IMR-90 (cell line): ENCODE measurements at regions not wholly inside any gene's neighbourhood (a gene's known extent, or its start where the extent isn't known, plus 50 kb on each side); places are given as distances from the start of the nearest gene placed in this dataset.

Source experiments
- ATAC-seq: fragments of 200-7000 bp; cut with Tn5 transposase; 2 replicates; pipeline ENCODE4 v1.9.1; 2020; ENCODE audit warnings: low read depth, mild to moderate bottlenecking, moderate library complexity
- BruUV-seq: library from RNA; stranded (reverse); fragments of 400-500 nt; replicated peaks from 2 replicates; lab custom pipeline; 2021; lab: Mats Ljungman, UMichigan
- CTCF ChIA-PET: fragments of 300-600 bp; formaldehyde crosslinking; extraction: SDS; loops from one replicate; lab custom pipeline; 2021; ENCODE audit warnings: antibody characterized with exemption; lab: Yijun Ruan, JAX
- POLR2A ChIA-PET: fragments of 300-600 bp; sonication (Branson Sonifier 250); formaldehyde crosslinking; loops from one replicate; lab custom pipeline; 2022; ENCODE audit warnings: antibody characterized with exemption; ENCODE audit not compliant: unreplicated experiment; lab: Charles Lee
- DNase-seq: peaks from one replicate; pipeline ENCODE4 v3.0.0; 2013
- H2AFZ ChIP-seq: replicated peaks from 2 replicates; pipeline ENCODE3; 2013; ENCODE audit warnings: low read length, mild to moderate bottlenecking; ENCODE audit not compliant: poor library complexity
- H2AK5ac ChIP-seq: 2 replicates; pipeline ENCODE4 v1.6.1; 2013; ENCODE audit warnings: low read depth, low read length, inconsistent platforms
- H2AK9ac ChIP-seq: replicated peaks from 2 replicates; pipeline ENCODE3; 2013; ENCODE audit warnings: mild to moderate bottlenecking, low read depth, low read length, moderate library complexity; ENCODE audit not compliant: poor library complexity
- H2BK120ac ChIP-seq: 2 replicates; pipeline ENCODE4 v1.6.1; 2013; ENCODE audit warnings: low read depth, low read length, inconsistent platforms
- H2BK15ac ChIP-seq: 3 replicates; pipeline ENCODE4 v1.6.1; 2013; ENCODE audit warnings: low read depth, low read length, inconsistent platforms
- H2BK20ac ChIP-seq: 2 replicates; pipeline ENCODE4 v1.6.1; 2013; ENCODE audit warnings: low read depth, mild to moderate bottlenecking, inconsistent platforms, low read length, moderate library complexity
- H2BK5ac ChIP-seq: 2 replicates; pipeline ENCODE4 v1.6.1; 2013; ENCODE audit warnings: mild to moderate bottlenecking, low read depth, low read length, inconsistent platforms; ENCODE audit not compliant: poor library complexity, severe bottlenecking
- H3K14ac ChIP-seq: replicated peaks from 2 replicates; pipeline ENCODE4 v1.6.1; 2013; ENCODE audit warnings: low read depth, low read length, inconsistent platforms
- H3K18ac ChIP-seq: 2 replicates; pipeline ENCODE4 v1.6.1; 2013; ENCODE audit warnings: low read depth, low read length, control low read depth
- H3K23ac ChIP-seq: 2 replicates; pipeline ENCODE4 v1.6.1; 2013; ENCODE audit warnings: low read depth, low read length, inconsistent platforms
- H3K27ac ChIP-seq: 2 replicates; pipeline ENCODE4 v1.5.1; 2013; ENCODE audit warnings: mild to moderate bottlenecking, control low read depth, low read length; ENCODE audit not compliant: insufficient read depth
- H3K27me3 ChIP-seq: 2 replicates; pipeline ENCODE4 v1.6.1; 2013; ENCODE audit warnings: low read length; ENCODE audit not compliant: control insufficient read depth, insufficient read depth
- H3K36me3 ChIP-seq: 2 replicates; pipeline ENCODE4 v1.6.1; 2013; ENCODE audit warnings: low read length, mixed read lengths; ENCODE audit not compliant: control insufficient read depth, insufficient read depth
- H3K4ac ChIP-seq: 2 replicates; pipeline ENCODE4 v1.6.1; 2013; ENCODE audit warnings: low read depth, low read length, inconsistent platforms
- H3K4me1 ChIP-seq: 2 replicates; pipeline ENCODE4 v1.6.1; 2013; ENCODE audit warnings: low read length, mixed read lengths; ENCODE audit not compliant: control insufficient read depth, insufficient read depth
- H3K4me2 ChIP-seq: 2 replicates; pipeline ENCODE4 v1.6.1; 2013; ENCODE audit warnings: low read depth, mild to moderate bottlenecking, control low read depth, low read length, moderate library complexity
- H3K4me3 ChIP-seq: 2 replicates; pipeline ENCODE4 v1.5.1; 2013; ENCODE audit warnings: low read depth, mild to moderate bottlenecking, control low read depth, low read length, moderate library complexity; ENCODE audit not compliant: insufficient read depth
- H3K56ac ChIP-seq: 2 replicates; pipeline ENCODE4 v1.6.1; 2013; ENCODE audit warnings: low read length, inconsistent platforms; ENCODE audit not compliant: insufficient read depth; ENCODE audit errors: extremely low read depth
- H3K79me1 ChIP-seq, 2 experiments: 2 replicates each; pipeline ENCODE4 v1.6.1; 2013; ENCODE audit warnings: low read length in 2 of 2, inconsistent platforms in 1 of 2, low read depth in 1 of 2
- H3K9ac ChIP-seq: 2 replicates; pipeline ENCODE4 v1.6.1; 2013; ENCODE audit warnings: low read depth, low read length, control low read depth
- H3K9me1 ChIP-seq: 2 replicates; pipeline ENCODE4 v1.6.1; 2013; ENCODE audit warnings: low read length, inconsistent platforms; ENCODE audit not compliant: insufficient read depth
- H3K9me3 ChIP-seq: 2 replicates; pipeline ENCODE4 v1.6.1; 2013; ENCODE audit warnings: low read length; ENCODE audit not compliant: control insufficient read depth, insufficient read depth
- H4K20me1 ChIP-seq: 2 replicates; pipeline ENCODE4 v1.6.1; 2013; ENCODE audit warnings: low read length, inconsistent platforms; ENCODE audit not compliant: insufficient read depth
- H4K5ac ChIP-seq: 2 replicates; pipeline ENCODE4 v1.6.1; 2013; ENCODE audit warnings: mild to moderate bottlenecking, low read depth, low read length, control low read depth
- H4K8ac ChIP-seq, 2 experiments: 2 replicates each; pipeline ENCODE4 v1.6.1; 2013; ENCODE audit warnings: low read depth in 2 of 2, low read length in 2 of 2, control low read depth in 1 of 2, inconsistent platforms in 1 of 2
- H4K91ac ChIP-seq: 2 replicates; pipeline ENCODE4 v1.6.1; 2013; ENCODE audit warnings: low read depth, low read length, inconsistent platforms; ENCODE audit not compliant: insufficient read depth
- BHLHE40 ChIP-seq: fragments of 150-350 bp; IDR thresholded peaks from 2 replicates; pipeline ENCODE4 v1.6.1; 2016; ENCODE audit warnings: mild to moderate bottlenecking, low read depth, low read length
- CEBPB ChIP-seq: IDR thresholded peaks from 2 replicates; pipeline ENCODE4 v1.6.1; 2012; ENCODE audit warnings: low read depth, low read length, improper control_type of control experiment
- CHD1 ChIP-seq: IDR thresholded peaks from 2 replicates; pipeline ENCODE4 v1.6.1; 2012; ENCODE audit warnings: low read depth, low read length, improper control_type of control experiment
- CTCF ChIP-seq: conservative IDR thresholded peaks from 2 replicates; pipeline ENCODE4 v1.5.1; 2012; ENCODE audit warnings: mild to moderate bottlenecking, low read depth, low read length, improper control_type of control experiment
- ELK1 ChIP-seq: fragments of 150-350 bp; IDR thresholded peaks from 2 replicates; pipeline ENCODE4 v1.6.1; 2016; ENCODE audit warnings: low read depth, mild to moderate bottlenecking, low read length, moderate library complexity, borderline replicate concordance
- FOS ChIP-seq: fragments of 150-350 bp; IDR thresholded peaks from 2 replicates; pipeline ENCODE4 v1.6.1; 2016; ENCODE audit warnings: low read depth, low read length
- MAFK ChIP-seq: IDR thresholded peaks from 2 replicates; pipeline ENCODE4 v1.6.1; 2012; ENCODE audit warnings: low read depth, low read length, improper control_type of control experiment
- MAZ ChIP-seq: IDR thresholded peaks from 2 replicates; pipeline ENCODE4 v1.6.1; 2012; ENCODE audit warnings: low read depth, mild to moderate bottlenecking, low read length, improper control_type of control experiment, moderate library complexity, borderline replicate concordance
- MXI1 ChIP-seq: IDR thresholded peaks from 2 replicates; pipeline ENCODE4 v1.6.1; 2012; ENCODE audit warnings: low read depth, mild to moderate bottlenecking, low read length, moderate library complexity, borderline replicate concordance
- NFE2L2 ChIP-seq: fragments of 150-350 bp; IDR thresholded peaks from 2 replicates; pipeline ENCODE4 v1.6.1; 2016; ENCODE audit warnings: low read depth, mild to moderate bottlenecking, low read length
- POLR2A ChIP-seq: IDR thresholded peaks from 2 replicates; pipeline ENCODE4 v1.6.1; 2012; ENCODE audit warnings: mild to moderate bottlenecking, low read depth, low read length
- RAD21 ChIP-seq: IDR thresholded peaks from 2 replicates; pipeline ENCODE4 v1.6.1; 2012; ENCODE audit warnings: low read length, improper control_type of control experiment
- RCOR1 ChIP-seq: IDR thresholded peaks from 2 replicates; pipeline ENCODE4 v1.6.1; 2012; ENCODE audit warnings: mild to moderate bottlenecking, low read length, improper control_type of control experiment; ENCODE audit not compliant: insufficient replicate concordance
- RFX5 ChIP-seq: IDR thresholded peaks from 2 replicates; pipeline ENCODE4 v1.8.0; 2012; ENCODE audit warnings: low read depth, mild to moderate bottlenecking, low read length, moderate library complexity
- SMC3 ChIP-seq: fragments of 150-350 bp; IDR thresholded peaks from 2 replicates; pipeline ENCODE4 v1.6.1; 2016; ENCODE audit warnings: low read depth, mild to moderate bottlenecking, antibody characterized with exemption, low read length, moderate library complexity
- WGBS, 2 experiments: methylation state at CpG; one replicate each; pipeline versions ENCODE4 v1.1.5 to v1.1.7; 2013; ENCODE audit warnings: missing lambda C conversion rate in 2 of 2; ENCODE audit not compliant: insufficient read length in 1 of 2; ENCODE audit errors: extremely low coverage in 2 of 2; 5-methylcytosine and 5-hydroxymethylcytosine counted together
- dilution Hi-C: fragments of 300-500 bp; cut with HindIII; formaldehyde crosslinking; loops from one replicate; pipeline ENCODE4 v1.14.3; 2018; ENCODE audit warnings: low sequenced_read_pairs; ENCODE audit not compliant: unreplicated experiment
- in situ Hi-C: fragments of 300-500 bp; cut with MboI; formaldehyde crosslinking; loops from 3 replicates; pipeline ENCODE4 v1.14.3; 2019; ENCODE audit warnings: low sequenced_read_pairs, inconsistent platforms, mixed read lengths
- intact Hi-C: fragments of 100-400 bp; cut with micrococcal nuclease; formaldehyde crosslinking; loops from 2 replicates; pipeline ENCODE4 v1.10.0; 2022
- TF ChIP-seq, protein P1 (sequence below): fragments of 150-350 bp; IDR thresholded peaks from 2 replicates; pipeline ENCODE4 v1.6.1; 2017; ENCODE audit warnings: mild to moderate bottlenecking, antibody characterized with exemption, low read length, low read depth

DNA sequence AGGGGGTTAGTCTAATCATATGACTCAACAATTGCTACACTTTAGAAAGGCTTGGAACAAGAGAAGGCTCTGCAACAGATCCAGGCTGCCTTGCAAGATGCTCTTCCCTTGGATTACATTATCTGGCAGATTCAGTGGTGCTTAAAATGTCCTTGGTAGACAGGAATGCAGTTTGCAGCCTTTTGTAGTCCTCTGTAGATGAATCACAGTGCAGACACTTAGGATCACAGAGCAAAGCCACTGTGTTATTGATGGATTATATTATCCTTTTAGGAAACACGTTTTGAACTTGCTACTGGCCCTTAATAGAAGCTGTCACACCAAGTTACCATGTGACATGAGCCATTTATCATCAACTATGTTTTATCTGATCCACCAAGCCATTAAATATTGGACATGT is 152.2 kb downstream of the CBLN2 start:
- no peaks in the 10 kb centered on the region for H4K20me1 ChIP-seq
- no peak overlapping the region for H2BK120ac ChIP-seq
- ChIA-PET POLR2A (no interaction called here), CTCF (no interaction called here)
- DNase-seq (no peak), ATAC-seq (no peak)
- H3K4me2 ChIP-seq = no peak overlapping the region
- no peak overlapping the region for H2AFZ ChIP-seq
- no peak overlapping the region for H2AK9ac ChIP-seq
- H2BK15ac ChIP-seq = no peak overlapping the region
- no peak overlapping the region for H4K8ac ChIP-seq
- in situ Hi-C loops (no loop called here), intact Hi-C loops (no loop called here), dilution Hi-C loops (no loop called here)
- peaks cover 7% of the 10 kb centered on the region for H3K9me3 ChIP-seq
- no peak overlapping the region for H3K14ac ChIP-seq
- no peak overlapping the region for H4K5ac ChIP-seq
- no peaks in the 10 kb centered on the region for H3K4me1 ChIP-seq
- no peak overlapping the region for H2AK5ac ChIP-seq
- no peak overlapping the region for H3K18ac ChIP-seq
- H3K4ac ChIP-seq = no peak overlapping the region
- no peak overlapping the region for H3K4me3 ChIP-seq
- no peaks in the 10 kb centered on the region for H3K27me3 ChIP-seq
- H3K56ac ChIP-seq = no peak overlapping the region
- TF ChIP-seq MAZ (no peak), RFX5 (no peak), RAD21 (no peak), MXI1 (no peak), CEBPB (no peak), POLR2A (no peak), NFE2L2 (no peak), CHD1 (no peak), CTCF (no peak), ELK1 (no peak), RCOR1 (no peak), MAFK (no peak), BHLHE40 (no peak), SMC3 (no peak), FOS (no peak)
- TF ChIP-seq, protein P1, sequence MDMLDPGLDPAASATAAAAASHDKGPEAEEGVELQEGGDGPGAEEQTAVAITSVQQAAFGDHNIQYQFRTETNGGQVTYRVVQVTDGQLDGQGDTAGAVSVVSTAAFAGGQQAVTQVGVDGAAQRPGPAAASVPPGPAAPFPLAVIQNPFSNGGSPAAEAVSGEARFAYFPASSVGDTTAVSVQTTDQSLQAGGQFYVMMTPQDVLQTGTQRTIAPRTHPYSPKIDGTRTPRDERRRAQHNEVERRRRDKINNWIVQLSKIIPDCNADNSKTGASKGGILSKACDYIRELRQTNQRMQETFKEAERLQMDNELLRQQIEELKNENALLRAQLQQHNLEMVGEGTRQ = no peak
- no TSS peak for BruUV-seq
- H2BK5ac ChIP-seq = no peak overlapping the region
- H3K36me3 ChIP-seq = no peaks in the 10 kb centered on the region
- no peaks in the 10 kb centered on the region for H3K9me1 ChIP-seq
- H4K91ac ChIP-seq = no peak overlapping the region
- no CpG with 5 or more reads among the region's 1 CpG for WGBS, 2 experiments
- no peak overlapping the region for H2BK20ac ChIP-seq
- H3K79me1 ChIP-seq = no peaks in the 10 kb centered on the region
- H3K27ac ChIP-seq = no peak overlapping the region
- no peak overlapping the region for H3K9ac ChIP-seq
- H3K23ac ChIP-seq = no peak overlapping the region
